H9 (cell line): ENCODE measurements at regions not wholly inside any gene's neighbourhood (a gene's known extent, or its start where the extent isn't known, plus 50 kb on each side); places are given as distances from the start of the nearest gene placed in this dataset.

Source experiments
- DNase-seq: peaks from one replicate; pipeline ENCODE4 v3.0.0-alpha.2; 2017
- H2AFZ ChIP-seq: one replicate; pipeline ENCODE4 v1.6.1; 2013; ENCODE audit warnings: mild to moderate bottlenecking, low read length, control low read depth, moderate library complexity
- H2AK5ac ChIP-seq: 2 replicates; pipeline ENCODE4 v1.6.1; 2013; ENCODE audit warnings: low read length, control low read depth, mixed read lengths; ENCODE audit not compliant: insufficient read length
- H2BK120ac ChIP-seq: one replicate; pipeline ENCODE4 v1.6.1; 2013; ENCODE audit warnings: low read depth, mild to moderate bottlenecking, low read length, control low read depth, inconsistent platforms; ENCODE audit not compliant: poor library complexity, severe bottlenecking
- H2BK12ac ChIP-seq: 2 replicates; pipeline ENCODE4 v1.6.1; 2013; ENCODE audit warnings: low read length, control low read depth, mixed read lengths, low read depth; ENCODE audit not compliant: insufficient read length
- H2BK15ac ChIP-seq: 2 replicates; pipeline ENCODE4 v1.6.1; 2013; ENCODE audit warnings: low read depth, low read length, control low read depth
- H2BK20ac ChIP-seq: one replicate; pipeline ENCODE4 v1.6.1; 2013; ENCODE audit warnings: low read depth, mild to moderate bottlenecking, low read length, control low read depth, inconsistent platforms; ENCODE audit not compliant: poor library complexity, severe bottlenecking
- H2BK5ac ChIP-seq: 2 replicates; pipeline ENCODE4 v1.6.1; 2013; ENCODE audit warnings: low read length, control low read depth, mixed read lengths; ENCODE audit not compliant: insufficient read length
- H3K14ac ChIP-seq: 2 replicates; pipeline ENCODE4 v1.6.1; 2013; ENCODE audit warnings: low read length, control low read depth; ENCODE audit not compliant: insufficient read depth
- H3K18ac ChIP-seq: 2 replicates; pipeline ENCODE4 v1.6.1; 2013; ENCODE audit warnings: low read depth, mild to moderate bottlenecking, mixed read lengths, low read length, control low read depth; ENCODE audit not compliant: insufficient read length
- H3K23ac ChIP-seq: 2 replicates; pipeline ENCODE4 v1.6.1; 2013; ENCODE audit warnings: low read length, control low read depth, mixed read lengths, low read depth; ENCODE audit not compliant: insufficient read length
- H3K23me2 ChIP-seq: 2 replicates; pipeline ENCODE4 v1.6.1; 2013; ENCODE audit warnings: low read depth, mild to moderate bottlenecking, mixed read lengths, low read length, control low read depth; ENCODE audit not compliant: insufficient read length, poor library complexity, severe bottlenecking
- H3K27ac ChIP-seq: 2 replicates; pipeline ENCODE4 v1.5.1; 2013; ENCODE audit warnings: low read length, control low read depth, mixed read lengths, low read depth; ENCODE audit not compliant: insufficient read length
- H3K27me3 ChIP-seq: 2 replicates; pipeline ENCODE4 v1.6.1; 2013; ENCODE audit warnings: low read length, control low read depth, inconsistent platforms; ENCODE audit not compliant: insufficient read depth
- H3K4ac ChIP-seq: 2 replicates; pipeline ENCODE4 v1.6.1; 2013; ENCODE audit warnings: low read depth, mild to moderate bottlenecking, control low read depth, inconsistent platforms, low read length, moderate library complexity
- H3K4me1 ChIP-seq: 2 replicates; pipeline ENCODE4 v1.6.1; 2013; ENCODE audit warnings: low read length, control low read depth, inconsistent platforms; ENCODE audit not compliant: insufficient read depth
- H3K4me2 ChIP-seq: 2 replicates; pipeline ENCODE4 v1.6.1; 2013; ENCODE audit warnings: low read length, control low read depth, mixed read lengths; ENCODE audit not compliant: insufficient read length, insufficient read depth
- H3K56ac ChIP-seq: 2 replicates; pipeline ENCODE4 v1.6.1; 2013; ENCODE audit warnings: low read depth, mild to moderate bottlenecking, mixed read lengths, low read length, control low read depth; ENCODE audit not compliant: insufficient read length
- H3K79me1 ChIP-seq: 2 replicates; pipeline ENCODE4 v1.6.1; 2013; ENCODE audit warnings: low read depth, mild to moderate bottlenecking, moderate library complexity, low read length, control low read depth, inconsistent platforms; ENCODE audit not compliant: insufficient read depth, poor library complexity, severe bottlenecking
- H3K79me2 ChIP-seq: 2 replicates; pipeline ENCODE4 v1.6.1; 2013; ENCODE audit warnings: low read length, control low read depth, inconsistent platforms; ENCODE audit not compliant: insufficient read depth
- H3K9ac ChIP-seq: 2 replicates; pipeline ENCODE4 v1.6.1; 2013; ENCODE audit warnings: low read length, control low read depth, mixed read lengths; ENCODE audit not compliant: insufficient read length; ENCODE audit errors: extremely low read depth
- H3K9me3 ChIP-seq: one replicate; pipeline ENCODE4 v1.6.1; 2013; ENCODE audit warnings: low read depth, low read length, inconsistent platforms; ENCODE audit not compliant: control insufficient read depth
- H3T11ph ChIP-seq: one replicate; pipeline ENCODE4 v1.6.1; 2013; ENCODE audit warnings: mild to moderate bottlenecking, low read length, control low read depth, inconsistent platforms
- H4K20me1 ChIP-seq: one replicate; pipeline ENCODE4 v1.6.1; 2013; ENCODE audit not compliant: control insufficient read depth, insufficient read length, insufficient read depth
- H4K5ac ChIP-seq: 2 replicates; pipeline ENCODE4 v1.6.1; 2013; ENCODE audit warnings: low read depth, mild to moderate bottlenecking, mixed read lengths, low read length, control low read depth; ENCODE audit not compliant: insufficient read length
- H4K8ac ChIP-seq: replicated peaks from 2 replicates; pipeline ENCODE4 v1.6.1; 2013; ENCODE audit warnings: low read length, control low read depth, mixed read lengths, low read depth; ENCODE audit not compliant: insufficient read length
- H4K91ac ChIP-seq: 2 replicates; pipeline ENCODE4 v1.6.1; 2013; ENCODE audit warnings: low read depth, mild to moderate bottlenecking, moderate library complexity, mixed read lengths, low read length, control low read depth; ENCODE audit not compliant: insufficient read length
- H3K27ac Mint-ChIP-seq, 3 experiments: 2 replicates in 2 of 3; 3 replicates in 1 of 3; pipeline ENCODE4 v1.8.0; 2020 to 2021; ENCODE audit warnings: mixed read lengths in 3 of 3, mild to moderate bottlenecking in 1 of 3, moderate library complexity in 1 of 3
- H3K27me3 Mint-ChIP-seq: 2 replicates; pipeline ENCODE4 v1.8.0; 2021; ENCODE audit warnings: low read depth, mild to moderate bottlenecking, moderate library complexity, mixed read lengths
- H3K36me3 Mint-ChIP-seq, 3 experiments: 2 replicates in 2 of 3; 3 replicates in 1 of 3; pipeline ENCODE4 v1.8.0; 2020 to 2021; ENCODE audit warnings: low read depth in 3 of 3, mixed read lengths in 3 of 3; ENCODE audit not compliant: insufficient read depth in 1 of 3
- H3K4me1 Mint-ChIP-seq, 2 experiments: 2 replicates each; pipeline ENCODE4 v1.8.0; 2020; ENCODE audit warnings: mixed read lengths in 2 of 2
- H3K4me3 Mint-ChIP-seq, 2 experiments: 2 replicates in 1 of 2; 3 replicates in 1 of 2; pipeline ENCODE4 v1.8.0; 2020 to 2021; ENCODE audit warnings: mild to moderate bottlenecking in 2 of 2, mixed read lengths in 2 of 2, moderate library complexity in 1 of 2
- H3K9me3 Mint-ChIP-seq, 2 experiments: 2 replicates in 1 of 2; 3 replicates in 1 of 2; pipeline ENCODE4 v1.8.0; 2020; ENCODE audit warnings: mild to moderate bottlenecking in 2 of 2, mixed read lengths in 2 of 2, moderate library complexity in 1 of 2
- CTCF ChIP-seq: fragments of 200-600 bp; sonication (generic); conservative IDR thresholded peaks from 3 replicates; pipeline ENCODE4 v1.8.0; 2021; ENCODE audit warnings: antibody characterized with exemption, mild to moderate bottlenecking

- no peak overlapping the region for H2BK12ac ChIP-seq
- H4K91ac ChIP-seq: no peak overlapping the region
- no peak overlapping the region for H2AK5ac ChIP-seq
- no peak for DNase-seq
- H3T11ph ChIP-seq: no peak overlapping the region
- no peak overlapping the region for H2BK15ac ChIP-seq
- no peaks in the 10 kb centered on the region for H3K23me2 ChIP-seq
- H3K4me2 ChIP-seq: no peak overlapping the region
- no peaks in the 10 kb centered on the region for H3K79me1 ChIP-seq
- no peak overlapping the region for H2BK120ac ChIP-seq
- 0 out of 2 replicates have a peak, but pooled peaks cover 2% of the 10 kb centered on the region for H3K79me2 ChIP-seq
- Mint-ChIP-seq H3K9me3 (peaks cover 4 to 10% of the 10 kb centered on the region in 2 experiments; a peak in 4 of 5 replicates), H3K27ac (no peak overlapping the region; a peak in 1 of 7 replicates), H3K4me3 (no peak overlapping the region), H3K36me3 (peaks cover 11 to 27% (median 16%) of the 10 kb centered on the region in 3 experiments), H3K27me3 (no peaks in the 10 kb centered on the region), H3K4me1 (no peaks in the 10 kb centered on the region; a peak in 2 of 4 replicates)
- H4K5ac ChIP-seq: no peak overlapping the region
- TF ChIP-seq CTCF: no peak
- H2BK5ac ChIP-seq: no peak overlapping the region
- H2BK20ac ChIP-seq: no peak overlapping the region
- H3K27me3 ChIP-seq: no peaks in the 10 kb centered on the region
- no peak overlapping the region for H3K23ac ChIP-seq
- no peak overlapping the region for H3K14ac ChIP-seq
- H4K20me1 ChIP-seq: no peaks in the 10 kb centered on the region
- no peak overlapping the region for H3K9ac ChIP-seq
- H3K4me1 ChIP-seq: no peaks in the 10 kb centered on the region
- no peak overlapping the region for H3K4ac ChIP-seq
- no peak overlapping the region for H4K8ac ChIP-seq
- no peak overlapping the region for H2AFZ ChIP-seq
- no peak overlapping the region for H3K18ac ChIP-seq
- no peak overlapping the region for H3K27ac ChIP-seq
- peaks cover 6% of the 10 kb centered on the region for H3K9me3 ChIP-seq
- H3K56ac ChIP-seq: no peak overlapping the region
Observed at GRCh38 chr10:20380401-20380800, 516.7 kb downstream of the NEBL start.
